Stimulated activated CD8-positive, alpha-beta memory T cell treated with anti-CD3 and anti-CD28 coated beads, Interleukin-15, amount 100 ng/mL, for 48 hours (primary cell): ENCODE measurements at regions not wholly inside any gene's neighbourhood (a gene's known extent, or its start where the extent isn't known, plus 50 kb on each side); places are given as distances from the start of the nearest gene placed in this dataset.

Experiments
- DNase-seq, 2 donors: peaks; one replicate each; pipeline ENCODE4 v3.0.0-alpha.2; 2020; ENCODE audit warnings: low read depth in 2 of 2

DNA sequence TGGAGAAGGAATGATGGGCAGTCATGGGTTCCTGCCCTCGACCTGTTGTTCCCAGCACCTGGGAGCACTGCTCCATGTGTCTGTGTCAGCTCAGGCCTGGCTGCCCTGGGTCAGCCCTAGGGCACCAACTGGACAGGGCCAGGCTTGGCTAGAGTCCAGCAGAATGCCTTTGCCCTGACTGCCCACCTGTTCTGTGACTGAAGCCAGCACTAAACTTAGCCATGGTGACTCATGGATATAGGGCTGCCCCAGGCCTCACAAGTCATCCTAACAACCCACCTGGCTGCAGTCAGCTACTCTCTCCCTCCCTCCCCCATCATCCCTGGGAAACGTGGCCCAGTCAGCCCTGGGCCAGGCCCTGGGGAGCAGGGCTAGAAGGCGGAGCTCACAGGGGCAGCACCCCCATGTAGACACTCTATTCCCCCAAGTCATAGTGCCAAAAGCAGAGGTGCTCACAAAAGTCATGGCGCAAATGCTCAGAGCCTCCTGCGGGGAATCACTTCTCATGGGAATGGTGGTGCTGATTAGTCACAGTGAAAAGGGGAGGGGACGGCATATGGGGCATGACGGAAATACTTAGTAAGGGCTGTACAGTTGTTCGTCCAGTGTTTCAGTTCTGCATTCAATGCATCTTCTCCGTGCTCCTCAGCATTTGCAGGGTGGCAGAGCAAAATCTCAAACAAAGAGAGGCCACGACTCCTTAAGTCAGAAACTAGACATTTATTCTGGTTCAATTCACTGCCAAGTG lies 52.0 kb upstream of the NTF3 start:
- no peak for DNase-seq
